Thyroid gland (tissue), 4 donors: ENCODE measurements at regions not wholly inside any gene's neighbourhood (a gene's known extent, or its start where the extent isn't known, plus 50 kb on each side); places are given as distances from the start of the nearest gene placed in this dataset.

ENCODE experiments used
- POLR2A ChIP-seq, 2 donors: fragments of 450-650 bp; IDR thresholded peaks; one replicate each; pipeline ENCODE4 v1.6.1; 2017; ENCODE audit warnings: antibody characterized with exemption in 2 of 2, mild to moderate bottlenecking in 2 of 2, moderate library complexity in 1 of 2
- TF ChIP-seq, protein P1 (sequence below), 6 experiments: fragments of 200-600 bp in 3 of 6; fragments of 450-650 bp in 3 of 6; sonication (generic) in 3 of 6; IDR thresholded peaks; one replicate each; pipeline ENCODE4 v1.5.1; 2016 to 2019; ENCODE audit warnings: antibody characterized with exemption in 6 of 6, mild to moderate bottlenecking in 2 of 6, inconsistent platforms in 1 of 6, moderate library complexity in 1 of 6

DNA sequence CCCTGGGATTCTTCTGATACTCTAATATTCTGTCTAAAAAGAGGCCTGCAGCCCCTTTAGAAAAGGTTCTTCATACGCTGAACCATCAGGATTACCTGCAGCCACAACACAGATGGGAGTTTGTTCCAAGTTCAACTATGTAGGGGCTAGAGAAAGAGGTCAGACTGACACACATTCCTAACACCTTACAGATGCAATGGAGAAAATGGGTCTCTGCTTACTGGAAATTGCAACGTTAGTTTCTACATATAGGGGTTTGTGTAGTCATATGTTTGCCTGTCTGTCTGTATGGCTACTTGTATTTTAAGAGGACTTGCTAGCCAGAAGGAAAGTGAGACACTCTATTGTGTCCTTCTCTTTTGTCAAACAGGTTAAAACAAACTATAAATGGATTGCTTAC is 618.5 kb downstream of the INHBA start:
- TF ChIP-seq, protein P1, sequence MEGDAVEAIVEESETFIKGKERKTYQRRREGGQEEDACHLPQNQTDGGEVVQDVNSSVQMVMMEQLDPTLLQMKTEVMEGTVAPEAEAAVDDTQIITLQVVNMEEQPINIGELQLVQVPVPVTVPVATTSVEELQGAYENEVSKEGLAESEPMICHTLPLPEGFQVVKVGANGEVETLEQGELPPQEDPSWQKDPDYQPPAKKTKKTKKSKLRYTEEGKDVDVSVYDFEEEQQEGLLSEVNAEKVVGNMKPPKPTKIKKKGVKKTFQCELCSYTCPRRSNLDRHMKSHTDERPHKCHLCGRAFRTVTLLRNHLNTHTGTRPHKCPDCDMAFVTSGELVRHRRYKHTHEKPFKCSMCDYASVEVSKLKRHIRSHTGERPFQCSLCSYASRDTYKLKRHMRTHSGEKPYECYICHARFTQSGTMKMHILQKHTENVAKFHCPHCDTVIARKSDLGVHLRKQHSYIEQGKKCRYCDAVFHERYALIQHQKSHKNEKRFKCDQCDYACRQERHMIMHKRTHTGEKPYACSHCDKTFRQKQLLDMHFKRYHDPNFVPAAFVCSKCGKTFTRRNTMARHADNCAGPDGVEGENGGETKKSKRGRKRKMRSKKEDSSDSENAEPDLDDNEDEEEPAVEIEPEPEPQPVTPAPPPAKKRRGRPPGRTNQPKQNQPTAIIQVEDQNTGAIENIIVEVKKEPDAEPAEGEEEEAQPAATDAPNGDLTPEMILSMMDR (IDR thresholded peaks at IDR 0.05): no peak
- no peak for TF ChIP-seq POLR2A (IDR thresholded peaks at IDR 0.05)
